Subcutaneous abdominal adipose tissue (tissue), 5 donors: ENCODE measurements at regions not wholly inside any gene's neighbourhood (a gene's known extent, or its start where the extent isn't known, plus 50 kb on each side); places are given as distances from the start of the nearest gene placed in this dataset.

Experiments
- H3K27ac ChIP-seq: one replicate; pipeline ENCODE4 v1.7.0; 2013; ENCODE audit warnings: low read depth, mild to moderate bottlenecking, inconsistent platforms, low read length, moderate library complexity
- H3K27me3 ChIP-seq, 5 donors: one replicate each; pipeline ENCODE4 v1.7.0; 2013; ENCODE audit warnings: low read length in 5 of 5, inconsistent platforms in 1 of 5; ENCODE audit not compliant: control insufficient read depth in 5 of 5, insufficient read depth in 4 of 5
- H3K36me3 ChIP-seq, 5 donors: one replicate each; pipeline ENCODE4 v1.7.0; 2013; ENCODE audit warnings: low read length in 5 of 5; ENCODE audit not compliant: control insufficient read depth in 5 of 5, insufficient read depth in 5 of 5
- H3K4me1 ChIP-seq, 5 donors: one replicate each; pipeline ENCODE4 v1.7.0; 2013; ENCODE audit warnings: low read length in 5 of 5, mild to moderate bottlenecking in 3 of 5, moderate library complexity in 1 of 5; ENCODE audit not compliant: control insufficient read depth in 5 of 5, insufficient read depth in 5 of 5
- H3K4me3 ChIP-seq, 5 donors: one replicate each; pipeline ENCODE4 v1.7.0; 2013; ENCODE audit warnings: low read length in 5 of 5, low read depth in 1 of 5
- H3K9ac ChIP-seq, 5 donors: one replicate each; pipeline ENCODE4 v1.7.0; 2013; ENCODE audit warnings: low read length in 5 of 5, mild to moderate bottlenecking in 4 of 5, moderate library complexity in 3 of 5
- H3K9me3 ChIP-seq, 5 donors: one replicate each; pipeline ENCODE4 v1.7.0; 2013; ENCODE audit warnings: low read length in 5 of 5; ENCODE audit not compliant: control insufficient read depth in 5 of 5
- donor health status: healthy.
- donor health status: healthy.
- donor health status: healthy.
- donor health status: healthy.
- donor health status: healthy.

- H3K9me3 ChIP-seq, result no peaks in the 10 kb centered on the region
- H3K9ac ChIP-seq, result no peak overlapping the region
- peaks cover 0 to 3% (median 0%) of the 10 kb centered on the region in 5 donors for H3K4me1 ChIP-seq
- no peaks in the 10 kb centered on the region for H3K27me3 ChIP-seq
- no peaks in the 10 kb centered on the region for H3K36me3 ChIP-seq
- no peak overlapping the region for H3K27ac ChIP-seq
- no peak overlapping the region for H3K4me3 ChIP-seq
Measured at GRCh38 chr6:15986027-15986629, 142.8 kb upstream of the MYLIP start.

- H3K9me3 ChIP-seq, result no peaks in the 10 kb centered on the region
- no peak overlapping the region for H3K27ac ChIP-seq
- no peaks in the 10 kb centered on the region for H3K27me3 ChIP-seq
Measured at GRCh38 chr6:15985379-15985959, 143.4 kb upstream of the MYLIP start.

GRCh38 chr6:15981956-15982355 is 146.9 kb upstream of the MYLIP start:
- Histone ChIP-seq H3K36me3 (no peaks in the 10 kb centered on the region), H3K9me3 (no peaks in the 10 kb centered on the region), H3K4me1 (peaks cover 0 to 3% (median 0%) of the 10 kb centered on the region in 5 donors), H3K4me3 (no peak overlapping the region), H3K9ac (no peak overlapping the region), H3K27ac (no peak overlapping the region), H3K27me3 (no peaks in the 10 kb centered on the region)

More at GRCh38 chr6:15985379-15985959, 143.4 kb upstream of the MYLIP start:
- H3K36me3 ChIP-seq, result no peaks in the 10 kb centered on the region
- H3K9ac ChIP-seq, result no peak overlapping the region
- H3K4me1 ChIP-seq, result peaks cover 0 to 3% (median 0%) of the 10 kb centered on the region in 5 donors
- no peak overlapping the region for H3K4me3 ChIP-seq

DNA sequence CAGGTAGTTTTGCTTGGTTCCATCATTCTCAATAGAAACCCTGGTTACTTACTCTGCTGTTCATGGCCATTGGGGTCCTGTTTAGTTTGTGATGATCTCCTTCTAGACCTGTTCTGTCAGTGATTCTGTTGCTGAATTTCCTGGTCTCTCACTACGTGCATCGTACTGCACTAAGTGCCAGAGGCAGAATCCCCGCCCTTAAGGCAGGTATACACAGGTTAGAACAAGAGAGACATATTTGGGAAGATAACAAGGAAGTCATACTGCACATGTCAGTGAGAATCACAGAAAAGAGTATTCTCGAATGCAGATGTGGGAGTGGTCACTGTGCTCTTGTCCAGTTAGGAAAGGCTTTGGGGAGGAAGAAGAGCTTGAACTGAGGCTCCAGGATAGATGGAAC is 148.1 kb upstream of the MYLIP start:
- Histone ChIP-seq H3K36me3 (no peaks in the 10 kb centered on the region), H3K27ac (no peak overlapping the region), H3K27me3 (no peaks in the 10 kb centered on the region), H3K9ac (no peak overlapping the region), H3K4me1 (no peaks in the 10 kb centered on the region), H3K4me3 (no peak overlapping the region), H3K9me3 (no peaks in the 10 kb centered on the region)

DNA sequence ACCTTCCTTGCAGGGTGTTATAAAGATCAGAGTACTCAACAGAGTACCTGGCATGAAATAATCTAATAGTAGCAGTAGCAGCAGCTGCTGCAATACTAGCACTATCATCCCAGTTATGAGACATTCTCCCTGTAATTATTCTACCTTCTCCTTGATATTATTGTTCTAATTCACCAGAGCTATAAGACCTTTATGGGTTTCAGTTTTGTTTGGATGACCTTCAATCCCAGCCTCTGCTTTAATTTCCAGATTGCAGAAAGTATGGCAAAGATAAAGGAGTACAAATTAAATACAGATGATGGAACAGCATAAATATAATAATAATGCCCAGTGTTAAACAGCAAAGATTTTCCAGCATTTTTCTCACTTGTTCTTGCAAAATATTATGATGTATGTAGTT is 150.5 kb upstream of the MYLIP start:
- no peak overlapping the region for H3K4me3 ChIP-seq

DNA sequence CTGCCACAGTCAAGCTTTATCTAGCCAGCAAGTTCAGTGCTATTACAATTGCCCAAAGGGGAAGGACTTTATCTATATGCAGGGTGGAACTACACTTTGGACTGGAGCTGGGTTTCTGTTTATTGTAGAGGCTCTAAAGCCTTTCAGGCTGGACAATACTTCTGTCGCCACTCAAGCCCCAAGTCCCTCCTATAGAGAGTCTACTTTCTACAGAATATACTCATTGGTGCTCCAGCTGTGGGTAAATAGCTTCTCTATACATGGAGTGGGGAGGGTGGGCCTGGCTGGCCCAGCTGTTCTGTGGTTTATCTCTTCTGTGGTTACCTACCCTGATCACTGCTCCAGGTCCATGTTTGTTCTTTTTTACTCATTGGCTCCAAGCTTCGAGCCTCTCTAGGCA is 151.8 kb upstream of the MYLIP start:
- Histone ChIP-seq H3K4me3 (no peak overlapping the region), H3K9ac (no peak overlapping the region), H3K27me3 (no peaks in the 10 kb centered on the region), H3K9me3 (peaks cover 0 to 9% (median 3%) of the 10 kb centered on the region in 5 donors), H3K27ac (no peak overlapping the region), H3K4me1 (peaks cover 0 to 3% (median 0%) of the 10 kb centered on the region in 5 donors), H3K36me3 (no peaks in the 10 kb centered on the region)

More for the DNA sequence above, 150.5 kb upstream of the MYLIP start:
- Histone ChIP-seq H3K9ac (no peak overlapping the region), H3K27me3 (no peaks in the 10 kb centered on the region), H3K36me3 (no peaks in the 10 kb centered on the region), H3K4me1 (peaks cover 0 to 3% (median 0%) of the 10 kb centered on the region in 5 donors), H3K27ac (no peak overlapping the region), H3K9me3 (peaks cover 0 to 5% (median 3%) of the 10 kb centered on the region in 5 donors)

DNA sequence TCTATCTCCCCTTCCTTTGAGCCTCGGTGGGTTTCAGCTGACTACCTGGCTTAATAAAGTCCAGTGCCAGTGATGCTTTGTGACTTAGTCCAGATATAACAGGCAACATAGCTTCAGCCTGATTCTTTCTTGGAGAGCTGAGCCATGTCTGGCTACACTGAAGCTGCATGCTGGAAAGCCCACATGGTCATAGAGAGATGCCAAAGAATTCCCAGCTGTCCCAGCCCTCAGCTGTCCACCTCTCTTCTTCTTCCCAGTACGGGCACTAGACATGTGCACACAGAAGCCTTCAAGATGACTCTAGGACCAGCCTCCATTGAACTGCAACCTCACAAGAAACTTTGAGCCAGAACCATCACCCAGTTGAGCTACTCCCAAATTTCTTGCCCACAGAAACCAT is 154.1 kb upstream of the MYLIP start:
- no peaks in the 10 kb centered on the region for H3K27me3 ChIP-seq
- H3K4me3 ChIP-seq, result no peak overlapping the region
- peaks cover 0 to 9% (median 3%) of the 10 kb centered on the region in 5 donors for H3K9me3 ChIP-seq
- H3K9ac ChIP-seq, result no peak overlapping the region
- H3K27ac ChIP-seq, result no peak overlapping the region
- peaks cover 0 to 3% (median 0%) of the 10 kb centered on the region in 5 donors for H3K4me1 ChIP-seq
- no peaks in the 10 kb centered on the region for H3K36me3 ChIP-seq

DNA sequence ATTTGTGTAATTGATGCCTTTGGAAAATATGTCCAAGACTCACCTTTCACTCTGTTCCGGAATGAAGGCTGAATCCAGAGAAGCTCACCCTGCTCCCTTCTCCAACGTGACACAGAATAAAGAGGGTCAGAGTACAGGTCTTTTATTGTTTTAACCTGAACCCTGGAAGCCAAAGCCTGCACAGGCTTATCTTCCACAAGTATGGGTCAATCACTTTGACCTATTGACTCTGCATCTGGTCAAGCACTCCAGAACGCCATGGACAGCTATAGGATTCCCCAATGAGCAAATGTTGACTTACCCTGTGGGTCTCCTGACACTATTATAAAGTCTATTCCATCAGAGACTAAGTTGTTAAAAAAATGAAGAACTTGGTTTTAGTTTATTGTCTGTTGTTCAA is 158.4 kb upstream of the MYLIP start:
- Histone ChIP-seq H3K9ac (no peak overlapping the region), H3K4me3 (no peak overlapping the region), H3K9me3 (peaks cover 0 to 9% (median 3%) of the 10 kb centered on the region in 5 donors), H3K27me3 (no peaks in the 10 kb centered on the region), H3K36me3 (no peaks in the 10 kb centered on the region), H3K27ac (no peak overlapping the region), H3K4me1 (peaks cover 0 to 3% (median 0%) of the 10 kb centered on the region in 5 donors)

- peaks cover 0 to 9% (median 3%) of the 10 kb centered on the region in 5 donors for H3K9me3 ChIP-seq
- H3K4me3 ChIP-seq, result no peak overlapping the region
- H3K36me3 ChIP-seq, result no peaks in the 10 kb centered on the region
- no peak overlapping the region for H3K27ac ChIP-seq
- no peaks in the 10 kb centered on the region for H3K4me1 ChIP-seq
- H3K27me3 ChIP-seq, result no peaks in the 10 kb centered on the region
- H3K9ac ChIP-seq, result no peak overlapping the region
Measured at GRCh38 chr6:15969236-15969778, 159.6 kb upstream of the MYLIP start.

DNA sequence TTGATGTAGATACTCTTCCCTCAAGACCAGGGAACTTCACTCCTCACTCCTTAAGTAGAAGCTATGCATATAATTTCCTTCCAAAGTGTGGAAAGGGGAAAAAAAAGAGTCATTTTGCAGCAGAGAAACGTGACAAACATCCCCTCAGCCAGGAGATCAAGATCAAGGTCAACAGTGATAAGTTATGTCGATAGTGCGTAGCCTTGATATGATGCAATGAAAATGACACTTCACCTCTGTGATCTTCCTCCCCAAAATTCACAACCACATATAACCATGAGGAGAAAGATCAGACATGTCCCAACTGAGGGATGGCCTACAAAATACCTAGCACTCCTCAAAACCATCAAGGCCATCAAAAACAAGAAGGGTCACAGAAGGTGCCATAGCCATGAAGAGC is 160.4 kb upstream of the MYLIP start:
- H3K9me3 ChIP-seq, result peaks cover 0 to 5% (median 0%) of the 10 kb centered on the region in 5 donors

More for the DNA sequence above, 160.4 kb upstream of the MYLIP start:
- Histone ChIP-seq H3K9ac (no peak overlapping the region), H3K4me1 (no peaks in the 10 kb centered on the region), H3K4me3 (no peak overlapping the region), H3K27ac (no peak overlapping the region), H3K36me3 (no peaks in the 10 kb centered on the region), H3K27me3 (no peaks in the 10 kb centered on the region)
